Sigmoid colon (tissue), 6 donors: ENCODE measurements at regions not wholly inside any gene's neighbourhood (a gene's known extent, or its start where the extent isn't known, plus 50 kb on each side); places are given as distances from the start of the nearest gene placed in this dataset.
"Not testable (repeated sequence)": the region's sequence is repeated elsewhere in the genome, so short reads cannot be mapped to it uniquely, and the experiment has no call there.

Experiments used
- DNase-seq: peaks from one replicate; pipeline ENCODE4 v3.0.0-alpha.2; 2019
- H3K27ac ChIP-seq, 4 donors: fragments of 200-600 bp; sonication (generic); one replicate each; pipeline ENCODE4 v1.5.1; 2016 to 2019; ENCODE audit warnings: mild to moderate bottlenecking in 1 of 4
- H3K27me3 ChIP-seq, 3 donors: fragments of 200-600 bp; sonication (generic); one replicate each; pipeline ENCODE4 v1.5.1; 2019; ENCODE audit warnings: mild to moderate bottlenecking in 1 of 3
- H3K36me3 ChIP-seq, 4 donors: fragments of 200-600 bp; sonication (generic); one replicate each; pipeline ENCODE4 v1.5.1; 2016 to 2019
- H3K4me1 ChIP-seq, 4 donors: fragments of 200-600 bp; sonication (generic); one replicate each; pipeline ENCODE4 v1.5.1; 2017 to 2019
- H3K4me3 ChIP-seq, 4 donors: fragments of 200-600 bp; sonication (generic); one replicate each; pipeline ENCODE4 v1.5.1; 2017 to 2019; ENCODE audit warnings: mild to moderate bottlenecking in 2 of 4, moderate library complexity in 1 of 4
- H3K9me3 ChIP-seq, 4 donors: fragments of 200-600 bp in 3 of 4; sonication (generic) in 3 of 4; one replicate each; pipeline versions ENCODE4 v1.5.1 to v1.6.1; 2013 to 2019
- CTCF ChIP-seq, 4 experiments: fragments of 450-650 bp in 3 of 4; fragments of 200-600 bp in 1 of 4; IDR thresholded peaks; one replicate each; pipeline ENCODE4 v1.5.1; 2016 to 2019; ENCODE audit warnings: antibody characterized with exemption in 4 of 4, mild to moderate bottlenecking in 3 of 4, moderate library complexity in 2 of 4
- EP300 ChIP-seq, 4 donors: sonication (generic); formaldehyde crosslinking; IDR thresholded peaks; one replicate each; pipeline ENCODE4 v1.6.1; 2017; ENCODE audit warnings: antibody characterized with exemption in 4 of 4
- POLR2A ChIP-seq, 2 donors: fragments of 450-650 bp; IDR thresholded peaks; one replicate each; pipeline ENCODE4 v1.6.1; 2016; ENCODE audit warnings: antibody characterized with exemption in 2 of 2, mild to moderate bottlenecking in 2 of 2, moderate library complexity in 2 of 2
- POLR2AphosphoS5 ChIP-seq, 4 donors: sonication (generic); formaldehyde crosslinking; IDR thresholded peaks; one replicate each; pipeline ENCODE4 v1.6.1; 2017; ENCODE audit warnings: antibody characterized with exemption in 4 of 4
- WGBS, 2 donors: extraction: QIAGEN DNeasy Blood & Tissue Kit; methylation state at CpG; one replicate each; pipeline ENCODE4 v1.1.7; 2013; 5-methylcytosine and 5-hydroxymethylcytosine counted together
- intact Hi-C: fragments of 100-400 bp; cut with DNase I; formaldehyde crosslinking; loops from one replicate; pipeline ENCODE4 v1.15.1; 2023
- donor health status: healthy with polysubstance abuse.
- donor health status: healthy.

GRCh38 chr9:25177858-25178257 is 500.4 kb downstream of the TUSC1 start:
- WGBS, 2 donors: 80 to 92% methylated on average over 4 of the region's 4 CpGs

DNA sequence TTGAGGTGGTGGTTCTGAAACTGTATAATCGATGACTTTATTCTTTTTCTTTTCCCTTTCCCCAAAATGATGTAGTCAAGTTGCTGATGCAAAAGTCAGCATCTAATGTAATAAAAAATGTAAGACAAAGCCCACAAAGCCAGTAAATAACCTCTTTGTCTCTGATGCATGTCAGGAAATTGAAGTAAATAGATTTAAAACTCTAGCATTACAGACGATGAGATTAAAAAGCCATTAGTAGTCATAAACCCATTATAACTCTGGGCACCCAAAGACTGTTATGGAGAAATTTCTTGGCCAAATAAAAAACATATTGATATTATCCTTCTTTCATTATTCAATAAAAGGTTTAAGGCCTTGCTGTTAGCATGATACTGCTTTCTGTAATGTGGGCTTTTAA is 548.7 kb downstream of the TUSC1 start:
- intact Hi-C loops: no loop called here
- no peak for TF ChIP-seq EP300 (IDR thresholded peaks at IDR 0.05)
- no peak for TF ChIP-seq POLR2A (IDR thresholded peaks at IDR 0.05)
- no peak for TF ChIP-seq CTCF (IDR thresholded peaks at IDR 0.05)
- TF ChIP-seq POLR2AphosphoS5 (IDR thresholded peaks at IDR 0.05): no peak
- H3K27ac ChIP-seq: no peak overlapping the region
- DNase-seq: no peak
- no peaks in the 10 kb centered on the region for H3K36me3 ChIP-seq
- no peak overlapping the region for H3K4me3 ChIP-seq
- H3K9me3 ChIP-seq: peaks cover 0 to 2% (median 0%) of the 10 kb centered on the region in 4 donors
- WGBS, 2 donors: 89% methylated on average over 2 of the region's 2 CpGs
- no peaks in the 10 kb centered on the region for H3K4me1 ChIP-seq
- H3K27me3 ChIP-seq: no peaks in the 10 kb centered on the region

More at GRCh38 chr9:25177858-25178257, 500.4 kb downstream of the TUSC1 start:
- Histone ChIP-seq H3K4me3 (no peak overlapping the region), H3K27ac (no peak overlapping the region), H3K9me3 (peaks cover 0 to 5% (median 0%) of the 10 kb centered on the region in 4 donors), H3K36me3 (no peaks in the 10 kb centered on the region), H3K27me3 (no peaks in the 10 kb centered on the region), H3K4me1 (no peaks in the 10 kb centered on the region)
- no peak for DNase-seq
- no peak for TF ChIP-seq CTCF (IDR thresholded peaks at IDR 0.05)
- TF ChIP-seq EP300 (IDR thresholded peaks at IDR 0.05): no peak
- TF ChIP-seq POLR2AphosphoS5 (IDR thresholded peaks at IDR 0.05): no peak
- TF ChIP-seq POLR2A (IDR thresholded peaks at IDR 0.05): no peak
- intact Hi-C loops: no loop called here

GRCh38 chr9:25121811-25122210 is 556.4 kb downstream of the TUSC1 start:
- intact Hi-C loops: no loop called here
- TF ChIP-seq POLR2AphosphoS5 (IDR thresholded peaks at IDR 0.05) (no peak), POLR2A (IDR thresholded peaks at IDR 0.05) (no peak), EP300 (IDR thresholded peaks at IDR 0.05) (no peak), CTCF (IDR thresholded peaks at IDR 0.05) (no peak)

GRCh38 chr9:25119041-25119440 is 559.2 kb downstream of the TUSC1 start:
- 61 to 73% methylated on average over 3 of the region's 3 CpGs for WGBS, 2 donors
- intact Hi-C loops: no loop called here
- no peak for TF ChIP-seq CTCF (IDR thresholded peaks at IDR 0.05)
- TF ChIP-seq EP300 (IDR thresholded peaks at IDR 0.05): no peak
- TF ChIP-seq POLR2AphosphoS5 (IDR thresholded peaks at IDR 0.05): no peak
- no peak for TF ChIP-seq POLR2A (IDR thresholded peaks at IDR 0.05)
- Histone ChIP-seq H3K4me1 (no peaks in the 10 kb centered on the region), H3K27ac (no peak overlapping the region), H3K9me3 (no peaks in the 10 kb centered on the region), H3K27me3 (no peaks in the 10 kb centered on the region), H3K36me3 (no peaks in the 10 kb centered on the region), H3K4me3 (no peak overlapping the region)
- no peak for DNase-seq

More at GRCh38 chr9:25121811-25122210, 556.4 kb downstream of the TUSC1 start:
- H3K36me3 ChIP-seq: no peaks in the 10 kb centered on the region
- H3K27ac ChIP-seq: no peak overlapping the region
- H3K4me1 ChIP-seq: no peaks in the 10 kb centered on the region
- peaks cover 0 to 2% (median 0%) of the 10 kb centered on the region in 4 donors for H3K9me3 ChIP-seq
- no peak overlapping the region for H3K4me3 ChIP-seq
- no peak for DNase-seq
- H3K27me3 ChIP-seq: no peaks in the 10 kb centered on the region

- Histone ChIP-seq H3K27ac (no peak overlapping the region), H3K27me3 (no peaks in the 10 kb centered on the region), H3K36me3 (no peaks in the 10 kb centered on the region), H3K4me1 (no peaks in the 10 kb centered on the region), H3K4me3 (no peak overlapping the region), H3K9me3 (no peaks in the 10 kb centered on the region)
- intact Hi-C loops: no loop called here
- no peak for DNase-seq
- no peak for TF ChIP-seq CTCF (IDR thresholded peaks at IDR 0.05)
- no peak for TF ChIP-seq EP300 (IDR thresholded peaks at IDR 0.05)
- no peak for TF ChIP-seq POLR2A (IDR thresholded peaks at IDR 0.05)
- TF ChIP-seq POLR2AphosphoS5 (IDR thresholded peaks at IDR 0.05): no peak
These were observed 560.5 kb downstream of the TUSC1 start for GRCh38 chr9:25117791-25118190.

GRCh38 chr9:25102204-25102603 is 556.5 kb upstream of the IZUMO3 start:
- intact Hi-C loops: not testable (repeated sequence)

More at GRCh38 chr9:25102204-25102603, 556.5 kb upstream of the IZUMO3 start:
- H3K4me3 ChIP-seq, H3K9me3 ChIP-seq, H3K27ac ChIP-seq, H3K36me3 ChIP-seq, H3K27me3 ChIP-seq, H3K4me1 ChIP-seq: not testable (repeated sequence)
- WGBS, 2 donors: 93 to 94% methylated on average over 8 of the region's 8 CpGs
- DNase-seq: peak; percentile 55
